Activated naive CD8-positive, alpha-beta T cell treated with anti-CD3 and anti-CD28 coated beads for 36 hours (primary cell): ENCODE measurements at regions not wholly inside any gene's neighbourhood (a gene's known extent, or its start where the extent isn't known, plus 50 kb on each side); places are given as distances from the start of the nearest gene placed in this dataset.

Experiments used
- DNase-seq: peaks from one replicate; pipeline ENCODE4 v3.0.0; 2021
- H3K27ac Mint-ChIP-seq: one replicate; pipeline ENCODE4 v1.8.0; 2022; ENCODE audit warnings: mild to moderate bottlenecking, moderate library complexity, mixed read lengths
- H3K27me3 Mint-ChIP-seq: one replicate; pipeline ENCODE4 v1.8.0; 2022; ENCODE audit warnings: mild to moderate bottlenecking, mixed read lengths
- H3K36me3 Mint-ChIP-seq: one replicate; pipeline ENCODE4 v1.8.0; 2021; ENCODE audit warnings: mild to moderate bottlenecking, mixed read lengths
- H3K4me1 Mint-ChIP-seq: one replicate; pipeline ENCODE4 v1.8.0; 2021; ENCODE audit warnings: mixed read lengths
- H3K4me3 Mint-ChIP-seq: one replicate; pipeline ENCODE4 v1.8.0; 2022; ENCODE audit warnings: mild to moderate bottlenecking, moderate library complexity, mixed read lengths
- H3K9me3 Mint-ChIP-seq: one replicate; pipeline ENCODE4 v1.8.0; 2022; ENCODE audit warnings: mixed read lengths

DNA sequence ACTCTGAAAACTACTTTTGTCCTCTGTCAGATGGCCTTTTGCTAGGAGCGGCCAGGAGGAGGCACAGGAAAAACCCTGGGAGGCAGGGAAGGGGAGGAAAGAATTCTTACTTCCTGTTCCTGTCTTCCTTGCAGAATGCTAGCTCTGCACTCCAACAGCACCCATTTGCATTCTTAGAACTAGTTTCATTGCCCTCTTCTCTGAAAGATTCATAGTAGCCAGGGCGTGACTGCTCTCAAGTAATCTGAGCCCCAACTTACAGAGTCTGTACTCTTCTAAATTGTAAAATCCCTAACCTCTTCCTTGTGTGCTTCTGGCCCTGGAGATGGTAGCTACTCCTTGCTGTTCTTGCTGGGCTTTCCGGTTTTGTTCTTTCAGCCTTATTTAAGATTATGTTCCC is 75.3 kb upstream of the STEAP1 start:
- Mint-ChIP-seq H3K4me3 (no peak overlapping the region), H3K9me3 (peaks cover 1% of the 10 kb centered on the region), H3K27ac (no peak overlapping the region), H3K36me3 (no peaks in the 10 kb centered on the region), H3K27me3 (no peaks in the 10 kb centered on the region), H3K4me1 (peaks cover 3% of the 10 kb centered on the region)
- DNase-seq = no peak

DNA sequence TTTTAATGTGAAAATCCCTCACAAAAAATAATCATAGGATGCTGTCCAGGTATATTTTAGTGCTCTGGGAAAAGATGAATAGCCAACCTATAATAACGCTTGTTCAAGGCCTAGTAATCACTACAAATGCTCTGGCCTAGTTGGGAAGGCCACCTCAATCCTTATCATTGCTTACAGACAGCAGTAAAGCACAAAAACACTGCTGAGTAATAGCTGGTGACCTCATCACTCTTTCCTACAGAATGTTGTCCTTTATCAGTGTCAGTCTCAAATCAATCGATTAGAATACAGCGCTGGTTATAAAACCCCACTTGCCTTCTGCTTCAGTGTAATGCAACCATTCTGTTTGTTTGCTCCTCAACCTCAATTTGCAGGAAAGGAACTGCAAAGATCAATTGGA is 72.6 kb upstream of the STEAP1 start:
- no peaks in the 10 kb centered on the region for H3K36me3 Mint-ChIP-seq
- H3K27me3 Mint-ChIP-seq = peaks cover 8% of the 10 kb centered on the region
- H3K4me3 Mint-ChIP-seq = no peak overlapping the region
- no peak overlapping the region for H3K27ac Mint-ChIP-seq
- H3K9me3 Mint-ChIP-seq = no peaks in the 10 kb centered on the region
- peaks cover 3% of the 10 kb centered on the region for H3K4me1 Mint-ChIP-seq
- no peak for DNase-seq

DNA sequence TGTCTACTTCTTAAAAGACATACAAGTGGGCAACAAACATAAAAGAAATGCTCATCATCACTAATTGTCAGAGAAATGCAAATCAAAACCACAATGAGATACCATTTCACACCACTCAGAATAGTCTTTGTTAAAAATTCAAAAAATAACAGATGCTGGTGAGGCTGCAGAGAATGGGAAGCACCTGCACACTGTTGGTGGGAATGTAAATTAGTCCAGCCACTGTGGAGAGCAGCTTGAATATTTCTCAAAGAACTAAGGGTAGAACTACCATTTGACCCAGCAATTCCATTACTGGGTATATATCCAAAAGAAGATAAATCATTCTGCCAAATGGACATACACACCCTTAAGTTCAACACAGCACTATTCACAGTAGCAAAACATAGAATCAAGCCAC is 61.8 kb upstream of the STEAP1 start:
- Mint-ChIP-seq H3K4me1 (no peaks in the 10 kb centered on the region), H3K27ac (no peak overlapping the region), H3K9me3 (no peaks in the 10 kb centered on the region), H3K36me3 (no peaks in the 10 kb centered on the region), H3K4me3 (no peak overlapping the region), H3K27me3 (peaks cover 7% of the 10 kb centered on the region)
- no peak for DNase-seq

DNA sequence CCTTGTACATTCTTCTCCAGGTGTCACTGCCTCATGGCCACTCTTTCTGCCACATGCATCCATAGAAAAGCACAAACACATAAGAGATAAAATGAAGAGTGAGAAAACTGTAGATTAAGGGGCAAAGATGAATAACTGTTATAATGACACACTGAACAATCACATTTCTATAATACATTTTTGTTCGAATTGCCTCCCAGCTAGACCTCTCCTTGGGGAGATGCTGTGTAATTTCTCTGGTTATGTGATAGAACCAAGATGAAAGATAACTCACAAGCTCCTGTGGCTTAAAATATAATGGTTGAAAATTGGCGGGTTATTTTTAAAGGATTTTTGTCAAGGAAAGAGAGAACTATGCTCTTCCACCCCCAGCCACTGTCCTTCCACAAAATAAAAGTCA is 60.2 kb upstream of the STEAP1 start:
- DNase-seq = no peak
- H3K4me3 Mint-ChIP-seq = no peak overlapping the region
- H3K36me3 Mint-ChIP-seq = no peaks in the 10 kb centered on the region
- no peak overlapping the region for H3K27ac Mint-ChIP-seq
- no peaks in the 10 kb centered on the region for H3K9me3 Mint-ChIP-seq
- no peaks in the 10 kb centered on the region for H3K4me1 Mint-ChIP-seq
- H3K27me3 Mint-ChIP-seq = peaks cover 7% of the 10 kb centered on the region
